ENCODE measurements at regions not wholly inside any gene's neighbourhood (a gene's known extent, or its start where the extent isn't known, plus 50 kb on each side); places are given as distances from the start of the nearest gene placed in this dataset.

DNA sequence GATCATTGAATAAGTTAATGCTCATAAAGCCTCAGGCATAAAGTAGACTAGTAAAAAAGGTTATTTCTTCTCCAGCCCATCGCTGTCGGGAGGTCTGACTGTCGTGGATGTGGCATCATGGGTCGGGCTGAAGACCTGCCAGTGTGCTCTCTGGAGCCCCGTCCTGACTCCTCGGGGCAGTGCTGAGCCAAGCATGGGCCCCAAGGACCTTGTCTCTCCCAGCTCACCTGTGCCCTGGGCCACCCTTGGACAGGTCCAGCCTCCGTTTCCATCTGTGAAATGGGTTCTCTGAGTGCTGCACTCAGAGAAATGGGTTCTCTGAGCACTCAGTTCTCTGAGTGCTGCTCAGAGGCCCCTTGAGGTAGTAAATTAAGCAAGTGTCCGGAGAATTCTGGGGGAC, 269.0 kb downstream of the GADD45G start (continued):
- TF ChIP-seq, protein P1, sequence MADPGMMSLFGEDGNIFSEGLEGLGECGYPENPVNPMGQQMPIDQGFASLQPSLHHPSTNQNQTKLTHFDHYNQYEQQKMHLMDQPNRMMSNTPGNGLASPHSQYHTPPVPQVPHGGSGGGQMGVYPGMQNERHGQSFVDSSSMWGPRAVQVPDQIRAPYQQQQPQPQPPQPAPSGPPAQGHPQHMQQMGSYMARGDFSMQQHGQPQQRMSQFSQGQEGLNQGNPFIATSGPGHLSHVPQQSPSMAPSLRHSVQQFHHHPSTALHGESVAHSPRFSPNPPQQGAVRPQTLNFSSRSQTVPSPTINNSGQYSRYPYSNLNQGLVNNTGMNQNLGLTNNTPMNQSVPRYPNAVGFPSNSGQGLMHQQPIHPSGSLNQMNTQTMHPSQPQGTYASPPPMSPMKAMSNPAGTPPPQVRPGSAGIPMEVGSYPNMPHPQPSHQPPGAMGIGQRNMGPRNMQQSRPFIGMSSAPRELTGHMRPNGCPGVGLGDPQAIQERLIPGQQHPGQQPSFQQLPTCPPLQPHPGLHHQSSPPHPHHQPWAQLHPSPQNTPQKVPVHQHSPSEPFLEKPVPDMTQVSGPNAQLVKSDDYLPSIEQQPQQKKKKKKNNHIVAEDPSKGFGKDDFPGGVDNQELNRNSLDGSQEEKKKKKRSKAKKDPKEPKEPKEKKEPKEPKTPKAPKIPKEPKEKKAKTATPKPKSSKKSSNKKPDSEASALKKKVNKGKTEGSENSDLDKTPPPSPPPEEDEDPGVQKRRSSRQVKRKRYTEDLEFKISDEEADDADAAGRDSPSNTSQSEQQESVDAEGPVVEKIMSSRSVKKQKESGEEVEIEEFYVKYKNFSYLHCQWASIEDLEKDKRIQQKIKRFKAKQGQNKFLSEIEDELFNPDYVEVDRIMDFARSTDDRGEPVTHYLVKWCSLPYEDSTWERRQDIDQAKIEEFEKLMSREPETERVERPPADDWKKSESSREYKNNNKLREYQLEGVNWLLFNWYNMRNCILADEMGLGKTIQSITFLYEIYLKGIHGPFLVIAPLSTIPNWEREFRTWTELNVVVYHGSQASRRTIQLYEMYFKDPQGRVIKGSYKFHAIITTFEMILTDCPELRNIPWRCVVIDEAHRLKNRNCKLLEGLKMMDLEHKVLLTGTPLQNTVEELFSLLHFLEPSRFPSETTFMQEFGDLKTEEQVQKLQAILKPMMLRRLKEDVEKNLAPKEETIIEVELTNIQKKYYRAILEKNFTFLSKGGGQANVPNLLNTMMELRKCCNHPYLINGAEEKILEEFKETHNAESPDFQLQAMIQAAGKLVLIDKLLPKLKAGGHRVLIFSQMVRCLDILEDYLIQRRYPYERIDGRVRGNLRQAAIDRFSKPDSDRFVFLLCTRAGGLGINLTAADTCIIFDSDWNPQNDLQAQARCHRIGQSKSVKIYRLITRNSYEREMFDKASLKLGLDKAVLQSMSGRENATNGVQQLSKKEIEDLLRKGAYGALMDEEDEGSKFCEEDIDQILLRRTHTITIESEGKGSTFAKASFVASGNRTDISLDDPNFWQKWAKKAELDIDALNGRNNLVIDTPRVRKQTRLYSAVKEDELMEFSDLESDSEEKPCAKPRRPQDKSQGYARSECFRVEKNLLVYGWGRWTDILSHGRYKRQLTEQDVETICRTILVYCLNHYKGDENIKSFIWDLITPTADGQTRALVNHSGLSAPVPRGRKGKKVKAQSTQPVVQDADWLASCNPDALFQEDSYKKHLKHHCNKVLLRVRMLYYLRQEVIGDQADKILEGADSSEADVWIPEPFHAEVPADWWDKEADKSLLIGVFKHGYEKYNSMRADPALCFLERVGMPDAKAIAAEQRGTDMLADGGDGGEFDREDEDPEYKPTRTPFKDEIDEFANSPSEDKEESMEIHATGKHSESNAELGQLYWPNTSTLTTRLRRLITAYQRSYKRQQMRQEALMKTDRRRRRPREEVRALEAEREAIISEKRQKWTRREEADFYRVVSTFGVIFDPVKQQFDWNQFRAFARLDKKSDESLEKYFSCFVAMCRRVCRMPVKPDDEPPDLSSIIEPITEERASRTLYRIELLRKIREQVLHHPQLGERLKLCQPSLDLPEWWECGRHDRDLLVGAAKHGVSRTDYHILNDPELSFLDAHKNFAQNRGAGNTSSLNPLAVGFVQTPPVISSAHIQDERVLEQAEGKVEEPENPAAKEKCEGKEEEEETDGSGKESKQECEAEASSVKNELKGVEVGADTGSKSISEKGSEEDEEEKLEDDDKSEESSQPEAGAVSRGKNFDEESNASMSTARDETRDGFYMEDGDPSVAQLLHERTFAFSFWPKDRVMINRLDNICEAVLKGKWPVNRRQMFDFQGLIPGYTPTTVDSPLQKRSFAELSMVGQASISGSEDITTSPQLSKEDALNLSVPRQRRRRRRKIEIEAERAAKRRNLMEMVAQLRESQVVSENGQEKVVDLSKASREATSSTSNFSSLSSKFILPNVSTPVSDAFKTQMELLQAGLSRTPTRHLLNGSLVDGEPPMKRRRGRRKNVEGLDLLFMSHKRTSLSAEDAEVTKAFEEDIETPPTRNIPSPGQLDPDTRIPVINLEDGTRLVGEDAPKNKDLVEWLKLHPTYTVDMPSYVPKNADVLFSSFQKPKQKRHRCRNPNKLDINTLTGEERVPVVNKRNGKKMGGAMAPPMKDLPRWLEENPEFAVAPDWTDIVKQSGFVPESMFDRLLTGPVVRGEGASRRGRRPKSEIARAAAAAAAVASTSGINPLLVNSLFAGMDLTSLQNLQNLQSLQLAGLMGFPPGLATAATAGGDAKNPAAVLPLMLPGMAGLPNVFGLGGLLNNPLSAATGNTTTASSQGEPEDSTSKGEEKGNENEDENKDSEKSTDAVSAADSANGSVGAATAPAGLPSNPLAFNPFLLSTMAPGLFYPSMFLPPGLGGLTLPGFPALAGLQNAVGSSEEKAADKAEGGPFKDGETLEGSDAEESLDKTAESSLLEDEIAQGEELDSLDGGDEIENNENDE (IDR thresholded peaks at IDR 0.05; ENCODE audit: insufficient replicate concordance, low read length), result no peak
- TF ChIP-seq YY1 (IDR thresholded peaks at IDR 0.05; ENCODE audit: low read depth, low read length) (no peak), GABPA (IDR thresholded peaks at IDR 0.05; ENCODE audit: borderline replicate concordance, insufficient read depth, low read length) (no peak), GTF2F1 (IDR thresholded peaks at IDR 0.05; ENCODE audit: borderline replicate concordance, low read depth, low read length) (no peak), RXRA (IDR thresholded peaks at IDR 0.05; ENCODE audit: insufficient read depth, low read depth, low read length) (no peak), KDM1A (IDR thresholded peaks at IDR 0.05; ENCODE audit: borderline replicate concordance, low read length) (no peak), KDM5A (IDR thresholded peaks at IDR 0.05; ENCODE audit: low read length) (no peak), BCL11A (IDR thresholded peaks at IDR 0.05; ENCODE audit: low read depth in 2 of 2, low read length in 2 of 2) (no peak), BACH1 (IDR thresholded peaks at IDR 0.05; ENCODE audit: low read length) (no peak)

All from H1 (cell line).